Lower lobe of right lung (tissue), 2 donors: ENCODE measurements at regions not wholly inside any gene's neighbourhood (a gene's known extent, or its start where the extent isn't known, plus 50 kb on each side); places are given as distances from the start of the nearest gene placed in this dataset.
"Not testable (repeated sequence)": the region's sequence is repeated elsewhere in the genome, so short reads cannot be mapped to it uniquely, and the experiment has no call there.

Experiments
- ATAC-seq, 2 donors: fragments of 200-7000 bp; cut with Tn5 transposase; one replicate each; pipeline ENCODE4 v1.9.1; 2020 to 2022; ENCODE audit warnings: mild to moderate bottlenecking in 2 of 2, moderate library complexity in 2 of 2
- DNase-seq: peaks from one replicate; pipeline ENCODE4 v3.0.0-alpha.2; 2020
- H3K27ac ChIP-seq: fragments of 200-600 bp; one replicate; pipeline ENCODE4 v1.8.0; 2022
- H3K27me3 ChIP-seq: fragments of 200-600 bp; one replicate; pipeline ENCODE4 v1.8.0; 2022; ENCODE audit warnings: low read depth
- H3K36me3 ChIP-seq: fragments of 200-600 bp; one replicate; pipeline ENCODE4 v1.8.0; 2022; ENCODE audit warnings: mild to moderate bottlenecking
- H3K4me1 ChIP-seq: fragments of 200-600 bp; one replicate; pipeline ENCODE4 v1.8.0; 2022
- H3K4me3 ChIP-seq: fragments of 200-600 bp; one replicate; pipeline ENCODE4 v1.8.0; 2022; ENCODE audit warnings: mild to moderate bottlenecking
- H3K9me3 ChIP-seq: fragments of 200-600 bp; one replicate; pipeline ENCODE4 v1.8.0; 2022
- intact Hi-C: fragments of 100-400 bp; cut with DNase I; formaldehyde crosslinking; loops from one replicate; pipeline ENCODE4 v1.11.0; 2022
- TF ChIP-seq, protein P1 (sequence below): fragments of 200-600 bp; IDR thresholded peaks from one replicate; pipeline ENCODE4 v1.8.0; 2022; ENCODE audit warnings: antibody characterized with exemption, mild to moderate bottlenecking
- donor health status: DM: no; HTN: yes; CAD: no; lungs with severe emphysema.

DNA sequence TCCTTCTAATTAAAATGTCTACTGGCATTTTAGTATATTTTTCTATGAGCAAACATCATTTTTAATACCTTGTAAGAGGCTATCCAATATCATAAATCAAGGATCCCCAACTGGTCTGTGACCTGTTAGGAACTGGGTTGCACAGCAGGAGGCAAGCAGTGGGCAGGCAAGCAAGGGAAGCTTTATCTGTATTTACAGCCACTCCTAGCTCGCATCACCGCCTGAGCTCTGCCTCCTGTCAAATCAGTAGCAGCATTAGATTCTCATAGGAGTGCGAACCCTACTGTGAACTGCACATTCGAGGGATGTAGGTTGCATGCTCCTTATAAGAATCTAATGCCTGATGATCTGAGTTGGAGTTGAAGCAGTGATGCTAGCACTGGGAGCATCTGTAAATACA lies 70.2 kb upstream of the CREB3L1 start:
- TF ChIP-seq, protein P1, sequence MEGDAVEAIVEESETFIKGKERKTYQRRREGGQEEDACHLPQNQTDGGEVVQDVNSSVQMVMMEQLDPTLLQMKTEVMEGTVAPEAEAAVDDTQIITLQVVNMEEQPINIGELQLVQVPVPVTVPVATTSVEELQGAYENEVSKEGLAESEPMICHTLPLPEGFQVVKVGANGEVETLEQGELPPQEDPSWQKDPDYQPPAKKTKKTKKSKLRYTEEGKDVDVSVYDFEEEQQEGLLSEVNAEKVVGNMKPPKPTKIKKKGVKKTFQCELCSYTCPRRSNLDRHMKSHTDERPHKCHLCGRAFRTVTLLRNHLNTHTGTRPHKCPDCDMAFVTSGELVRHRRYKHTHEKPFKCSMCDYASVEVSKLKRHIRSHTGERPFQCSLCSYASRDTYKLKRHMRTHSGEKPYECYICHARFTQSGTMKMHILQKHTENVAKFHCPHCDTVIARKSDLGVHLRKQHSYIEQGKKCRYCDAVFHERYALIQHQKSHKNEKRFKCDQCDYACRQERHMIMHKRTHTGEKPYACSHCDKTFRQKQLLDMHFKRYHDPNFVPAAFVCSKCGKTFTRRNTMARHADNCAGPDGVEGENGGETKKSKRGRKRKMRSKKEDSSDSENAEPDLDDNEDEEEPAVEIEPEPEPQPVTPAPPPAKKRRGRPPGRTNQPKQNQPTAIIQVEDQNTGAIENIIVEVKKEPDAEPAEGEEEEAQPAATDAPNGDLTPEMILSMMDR = no peak
- no peak for ATAC-seq
- Histone ChIP-seq H3K4me3 (no peak overlapping the region), H3K36me3 (no peaks in the 10 kb centered on the region), H3K27me3 (no peaks in the 10 kb centered on the region), H3K4me1 (no peaks in the 10 kb centered on the region), H3K27ac (no peak overlapping the region), H3K9me3 (no peaks in the 10 kb centered on the region)
- DNase-seq = no peak
- intact Hi-C loops = no loop called here

DNA sequence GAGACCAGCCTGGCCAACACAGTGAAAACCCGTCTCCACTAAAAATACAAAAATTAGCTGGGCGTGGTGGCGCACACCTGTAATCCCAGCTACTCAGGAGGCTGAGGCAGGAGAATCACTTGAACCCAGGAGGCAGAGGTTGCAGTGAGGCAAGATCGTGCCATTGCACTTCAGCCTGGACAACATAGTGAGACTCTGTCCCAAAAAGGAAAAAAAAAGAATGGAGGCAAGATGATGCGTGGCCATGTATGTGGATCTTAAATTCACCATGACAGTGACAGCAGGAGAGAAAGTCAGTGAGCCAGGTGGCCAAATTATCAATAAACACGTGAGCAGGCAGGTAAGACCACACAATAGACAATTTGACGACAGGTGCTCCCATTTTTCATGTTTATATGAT lies 73.0 kb upstream of the CREB3L1 start:
- H3K27ac ChIP-seq, H3K36me3 ChIP-seq, H3K4me3 ChIP-seq, H3K27me3 ChIP-seq, intact Hi-C loops, H3K9me3 ChIP-seq, ATAC-seq, DNase-seq, H3K4me1 ChIP-seq: not testable (repeated sequence)

DNA sequence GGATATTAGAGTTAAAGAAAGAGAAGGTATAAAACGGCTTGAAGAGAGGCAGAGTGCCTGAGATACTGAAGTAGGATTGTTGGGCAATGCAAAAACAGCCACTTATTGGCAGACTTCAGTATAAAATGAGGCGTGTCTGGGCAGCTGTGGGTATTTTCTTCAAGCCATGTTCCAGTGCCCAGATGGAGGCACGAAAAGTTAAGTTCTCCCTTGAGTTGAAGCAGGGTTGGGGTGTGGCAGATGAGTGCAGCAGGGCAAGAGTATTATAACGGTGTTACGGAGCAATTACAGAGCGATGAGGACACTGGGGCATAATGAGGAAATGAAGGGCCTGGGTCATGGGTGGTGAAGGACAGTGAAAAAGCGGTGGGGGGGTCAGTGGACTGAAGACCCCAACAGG lies 73.7 kb upstream of the CREB3L1 start:
- no peak overlapping the region for H3K27ac ChIP-seq
- no peaks in the 10 kb centered on the region for H3K4me1 ChIP-seq
- intact Hi-C loops = no loop called here
- TF ChIP-seq, protein P1 = no peak
- DNase-seq (no peak), ATAC-seq (peak; percentile 32 to 69)
- no peaks in the 10 kb centered on the region for H3K9me3 ChIP-seq
- H3K27me3 ChIP-seq = no peaks in the 10 kb centered on the region
- H3K4me3 ChIP-seq = no peak overlapping the region
- no peaks in the 10 kb centered on the region for H3K36me3 ChIP-seq

DNA sequence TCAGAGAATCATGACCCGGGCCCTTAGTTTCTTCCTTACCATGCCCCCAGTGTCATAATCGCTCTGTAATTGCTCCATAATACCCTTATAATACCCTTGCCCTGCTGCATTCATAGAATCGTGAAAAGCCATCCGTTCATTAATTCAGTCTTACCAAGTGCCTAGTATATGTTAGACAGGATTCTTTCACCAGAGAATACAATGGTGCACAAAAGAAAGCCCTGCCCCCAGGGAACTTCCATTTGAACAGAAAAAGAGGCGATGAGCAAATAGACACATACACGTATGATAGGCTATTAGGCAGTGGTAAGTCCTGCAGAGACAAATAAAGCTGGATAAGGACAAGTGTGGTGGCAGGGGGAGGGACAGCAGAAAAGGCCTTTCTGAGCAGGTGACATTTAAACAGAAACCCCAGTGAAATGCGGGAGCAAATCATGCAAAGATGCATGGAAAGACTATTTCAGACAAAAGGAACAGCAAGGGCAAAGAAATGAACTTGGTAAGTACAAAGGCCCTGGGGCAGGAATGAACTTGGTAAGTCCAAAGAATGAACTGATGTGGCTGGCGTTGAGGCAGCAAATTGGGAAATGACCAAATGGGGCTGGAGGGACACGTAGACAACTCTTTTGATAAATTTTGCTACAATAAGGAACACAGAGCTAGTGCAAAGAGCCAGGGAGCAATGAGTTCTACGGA lies 74.6 kb upstream of the CREB3L1 start:
- H3K27ac ChIP-seq = no peak overlapping the region
- no peaks in the 10 kb centered on the region for H3K36me3 ChIP-seq
- H3K9me3 ChIP-seq = no peaks in the 10 kb centered on the region
- ATAC-seq (no peak), DNase-seq (no peak)
- TF ChIP-seq, protein P1 = no peak
- H3K4me1 ChIP-seq = no peaks in the 10 kb centered on the region
- H3K27me3 ChIP-seq = no peaks in the 10 kb centered on the region
- intact Hi-C loops = no loop called here
- no peak overlapping the region for H3K4me3 ChIP-seq

DNA sequence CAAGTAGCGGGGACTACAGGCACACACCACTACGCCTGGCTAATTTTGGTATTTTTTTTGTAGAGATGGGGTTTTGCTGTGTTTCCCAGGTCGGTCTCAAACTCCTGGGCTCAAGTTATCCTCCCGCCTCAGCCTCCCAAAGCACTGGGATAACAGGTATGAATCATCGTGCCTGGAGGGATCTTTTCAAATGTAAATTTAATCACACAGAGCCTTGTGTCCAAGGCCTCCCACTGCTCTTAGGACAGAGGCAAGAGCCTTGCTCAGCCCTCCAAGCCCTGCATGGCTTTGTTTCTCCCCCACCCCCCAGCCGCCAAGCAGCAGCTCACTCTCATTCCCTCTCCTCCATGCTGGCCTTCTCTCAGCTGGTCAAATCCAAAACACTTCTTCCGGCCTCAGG lies 75.3 kb upstream of the CREB3L1 start:
- H3K9me3 ChIP-seq = no peaks in the 10 kb centered on the region
- H3K4me1 ChIP-seq = no peaks in the 10 kb centered on the region
- H3K4me3 ChIP-seq = no peak overlapping the region
- ATAC-seq (no peak), DNase-seq (no peak)
- no peaks in the 10 kb centered on the region for H3K27me3 ChIP-seq
- H3K27ac ChIP-seq = no peak overlapping the region
- TF ChIP-seq, protein P1 = no peak
- intact Hi-C loops = no loop called here
- no peaks in the 10 kb centered on the region for H3K36me3 ChIP-seq

DNA sequence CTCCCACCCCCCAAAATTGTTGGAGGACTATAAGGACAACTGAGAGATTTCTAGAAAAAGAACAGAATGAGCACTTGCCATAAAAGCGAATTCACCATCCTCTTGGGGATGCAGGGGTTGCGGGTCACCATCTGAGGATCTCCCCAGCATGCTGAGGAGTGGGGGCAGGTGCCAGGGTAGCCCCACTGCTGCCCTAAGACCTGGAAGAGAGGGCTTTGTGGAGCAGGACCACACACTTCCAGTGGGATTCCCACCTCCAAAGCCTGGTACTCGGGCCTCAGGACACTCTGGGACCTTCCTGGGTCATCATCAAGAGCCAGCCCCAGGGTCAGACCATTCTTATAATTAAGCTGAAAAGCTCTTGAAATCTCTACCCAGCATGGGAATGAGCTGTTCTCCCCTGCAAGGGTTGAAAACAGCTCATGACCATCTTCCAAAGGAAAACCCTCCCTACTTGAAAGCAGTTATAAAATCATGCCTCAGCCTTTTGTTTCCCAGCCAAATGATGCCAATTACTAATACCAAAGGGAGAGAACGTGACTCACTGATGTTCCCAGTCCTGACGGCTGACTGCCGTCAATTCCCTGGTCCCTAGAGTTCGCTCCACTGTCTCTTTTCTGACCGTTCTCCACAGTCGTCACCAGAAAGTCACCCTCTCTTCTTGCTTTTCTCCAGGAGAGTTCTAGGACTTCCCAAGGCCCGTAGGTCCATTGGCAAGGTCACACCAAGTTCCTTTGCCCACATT lies 76.8 kb upstream of the CREB3L1 start:
- H3K4me1 ChIP-seq = no peaks in the 10 kb centered on the region
- no peaks in the 10 kb centered on the region for H3K9me3 ChIP-seq
- no peaks in the 10 kb centered on the region for H3K27me3 ChIP-seq
- TF ChIP-seq, protein P1 = no peak
- DNase-seq (no peak), ATAC-seq (no peak)
- no peak overlapping the region for H3K27ac ChIP-seq
- H3K36me3 ChIP-seq = no peaks in the 10 kb centered on the region
- intact Hi-C loops = no loop called here
- H3K4me3 ChIP-seq = no peak overlapping the region
